ENCODE measurements at regions not wholly inside any gene's neighbourhood (a gene's known extent, or its start where the extent isn't known, plus 50 kb on each side); places are given as distances from the start of the nearest gene placed in this dataset.
"Not testable (repeated sequence)": the region's sequence is repeated elsewhere in the genome, so short reads cannot be mapped to it uniquely, and the experiment has no call there.

DNA sequence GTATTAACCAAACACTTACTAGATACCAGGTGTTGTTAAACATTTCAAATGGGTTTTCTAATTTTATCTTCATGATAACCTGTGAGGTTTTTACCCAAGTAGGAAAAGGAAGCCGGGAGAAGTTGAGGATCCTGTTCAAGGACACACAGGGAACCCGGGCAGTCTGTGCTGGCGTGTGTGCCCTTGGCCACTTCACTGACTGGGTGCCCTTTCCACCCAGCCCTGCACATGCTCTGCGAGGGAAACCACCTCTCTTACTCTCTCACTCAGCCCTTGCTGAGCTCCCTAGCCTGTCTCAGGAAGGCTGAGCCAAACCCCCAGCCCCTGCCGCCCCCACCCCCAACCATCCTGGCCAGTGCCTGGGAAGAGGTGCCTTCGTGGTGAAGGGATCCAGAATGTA is 51.8 kb downstream of the TEX44 start:
- Histone ChIP-seq H3K4me2 (ENCODE audit: insufficient read depth, low read length) (no peak overlapping the region), H3K4me1 (ENCODE audit: insufficient read depth, low read length) (peaks cover 23% of the 10 kb centered on the region), H4K20me1 (ENCODE audit: insufficient read depth, low read length) (no peaks in the 10 kb centered on the region), H3K36me3 (ENCODE audit: insufficient read depth, low read length) (no peaks in the 10 kb centered on the region), H2AFZ (ENCODE audit: low read length) (no peak overlapping the region), H3K4me3 (ENCODE audit: insufficient read depth, low read length) (no peak overlapping the region), H3K27ac (ENCODE audit: low read depth, low read length) (no peak overlapping the region), H3K79me2 (ENCODE audit: insufficient read depth, low read length) (no peaks in the 10 kb centered on the region), H3K9me3 (ENCODE audit: low read depth, low read length) (no peaks in the 10 kb centered on the region), H3K27me3 (ENCODE audit: insufficient read depth, low read length) (no peaks in the 10 kb centered on the region)
- no peak for DNase-seq (ENCODE audit: insufficient read length, low spot score, missing footprints)
- TF ChIP-seq, protein P1, sequence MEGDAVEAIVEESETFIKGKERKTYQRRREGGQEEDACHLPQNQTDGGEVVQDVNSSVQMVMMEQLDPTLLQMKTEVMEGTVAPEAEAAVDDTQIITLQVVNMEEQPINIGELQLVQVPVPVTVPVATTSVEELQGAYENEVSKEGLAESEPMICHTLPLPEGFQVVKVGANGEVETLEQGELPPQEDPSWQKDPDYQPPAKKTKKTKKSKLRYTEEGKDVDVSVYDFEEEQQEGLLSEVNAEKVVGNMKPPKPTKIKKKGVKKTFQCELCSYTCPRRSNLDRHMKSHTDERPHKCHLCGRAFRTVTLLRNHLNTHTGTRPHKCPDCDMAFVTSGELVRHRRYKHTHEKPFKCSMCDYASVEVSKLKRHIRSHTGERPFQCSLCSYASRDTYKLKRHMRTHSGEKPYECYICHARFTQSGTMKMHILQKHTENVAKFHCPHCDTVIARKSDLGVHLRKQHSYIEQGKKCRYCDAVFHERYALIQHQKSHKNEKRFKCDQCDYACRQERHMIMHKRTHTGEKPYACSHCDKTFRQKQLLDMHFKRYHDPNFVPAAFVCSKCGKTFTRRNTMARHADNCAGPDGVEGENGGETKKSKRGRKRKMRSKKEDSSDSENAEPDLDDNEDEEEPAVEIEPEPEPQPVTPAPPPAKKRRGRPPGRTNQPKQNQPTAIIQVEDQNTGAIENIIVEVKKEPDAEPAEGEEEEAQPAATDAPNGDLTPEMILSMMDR (IDR thresholded peaks at IDR 0.05; ENCODE audit: extremely low read depth, low read depth, low read length): no peak

GRCh38 chr2:231646476-231646875 is 53.8 kb downstream of the TEX44 start:
- H3K4me1 ChIP-seq (ENCODE audit: insufficient read depth, low read length): peaks cover 14% of the 10 kb centered on the region
- no peak overlapping the region for H3K4me2 ChIP-seq (ENCODE audit: insufficient read depth, low read length)
- no peaks in the 10 kb centered on the region for H3K27me3 ChIP-seq (ENCODE audit: insufficient read depth, low read length)
- no peak overlapping the region for H3K4me3 ChIP-seq (ENCODE audit: insufficient read depth, low read length)
- H2AFZ ChIP-seq (ENCODE audit: low read length): no peak overlapping the region
- no peak overlapping the region for H3K27ac ChIP-seq (ENCODE audit: low read depth, low read length)
- H3K36me3 ChIP-seq (ENCODE audit: insufficient read depth, low read length): no peaks in the 10 kb centered on the region
- H3K79me2 ChIP-seq (ENCODE audit: insufficient read depth, low read length): no peaks in the 10 kb centered on the region
- H3K9me3 ChIP-seq (ENCODE audit: low read depth, low read length): no peaks in the 10 kb centered on the region
- H4K20me1 ChIP-seq (ENCODE audit: insufficient read depth, low read length): no peaks in the 10 kb centered on the region
- DNase-seq (ENCODE audit: insufficient read length, low spot score, missing footprints): no peak
- TF ChIP-seq, protein P1 (IDR thresholded peaks at IDR 0.05; ENCODE audit: extremely low read depth, low read depth, low read length): no peak

DNA sequence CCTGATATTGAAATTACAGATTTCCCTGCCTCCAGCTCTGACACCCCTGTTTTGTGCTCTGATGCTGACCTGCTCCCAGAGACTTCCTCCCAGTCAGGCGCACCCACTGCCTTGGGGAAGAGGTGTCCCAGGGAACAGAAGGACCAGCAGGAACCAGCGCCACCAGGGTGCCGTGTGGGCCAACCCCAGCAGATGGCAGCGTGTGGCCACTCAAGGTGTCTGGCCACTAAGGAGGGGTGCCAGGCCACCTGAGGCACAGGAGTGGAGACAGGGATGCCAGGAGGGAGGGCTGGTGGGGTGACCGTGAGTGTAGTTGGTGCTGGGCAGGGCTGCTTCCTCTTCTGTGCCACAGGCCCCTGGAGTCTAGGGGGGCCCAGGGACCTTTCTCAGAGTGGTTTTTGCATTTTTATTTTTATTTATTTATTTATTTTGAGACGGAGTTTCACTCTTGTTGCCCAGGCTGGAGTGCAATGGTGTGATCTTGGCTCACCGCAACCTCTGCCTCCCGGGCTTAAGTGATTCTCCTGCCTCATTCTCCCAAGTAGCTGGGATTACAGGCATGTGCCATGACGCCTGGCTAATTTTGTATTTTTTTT is 56.0 kb downstream of the TEX44 start:
- Histone ChIP-seq H3K4me1 (ENCODE audit: insufficient read depth, low read length) (no peaks in the 10 kb centered on the region), H4K20me1 (ENCODE audit: insufficient read depth, low read length) (no peaks in the 10 kb centered on the region), H3K27me3 (ENCODE audit: insufficient read depth, low read length) (no peaks in the 10 kb centered on the region), H2AFZ (ENCODE audit: low read length) (no peak overlapping the region), H3K27ac (ENCODE audit: low read depth, low read length) (no peak overlapping the region), H3K36me3 (ENCODE audit: insufficient read depth, low read length) (no peaks in the 10 kb centered on the region), H3K4me3 (ENCODE audit: insufficient read depth, low read length) (no peak overlapping the region), H3K4me2 (ENCODE audit: insufficient read depth, low read length) (no peak overlapping the region), H3K9me3 (ENCODE audit: low read depth, low read length) (no peaks in the 10 kb centered on the region), H3K79me2 (ENCODE audit: insufficient read depth, low read length) (no peaks in the 10 kb centered on the region)
- TF ChIP-seq, protein P1 (IDR thresholded peaks at IDR 0.05; ENCODE audit: extremely low read depth, low read depth, low read length): peak; percentile 58
- peak; percentile 86 for DNase-seq (ENCODE audit: insufficient read length, low spot score, missing footprints)

GRCh38 chr2:231651561-231651960 is 56.8 kb upstream of the PTMA start:
- H2AFZ ChIP-seq (ENCODE audit: low read length); H3K4me1 ChIP-seq (ENCODE audit: insufficient read depth, low read length); H3K27ac ChIP-seq (ENCODE audit: low read depth, low read length); H4K20me1 ChIP-seq (ENCODE audit: insufficient read depth, low read length); H3K27me3 ChIP-seq (ENCODE audit: insufficient read depth, low read length); H3K36me3 ChIP-seq (ENCODE audit: insufficient read depth, low read length); H3K4me3 ChIP-seq (ENCODE audit: insufficient read depth, low read length); DNase-seq (ENCODE audit: insufficient read length, low spot score, missing footprints); H3K79me2 ChIP-seq (ENCODE audit: insufficient read depth, low read length); H3K9me3 ChIP-seq (ENCODE audit: low read depth, low read length); H3K4me2 ChIP-seq (ENCODE audit: insufficient read depth, low read length): not testable (repeated sequence)

Data from osteoblast (primary cell).